ENCODE measurements at regions not wholly inside any gene's neighbourhood (a gene's known extent, or its start where the extent isn't known, plus 50 kb on each side); places are given as distances from the start of the nearest gene placed in this dataset.

- no peak overlapping the region for H3K27ac Mint-ChIP-seq
- H3K27me3 Mint-ChIP-seq: peaks cover 18% of the 10 kb centered on the region
- no peak for DNase-seq
- H3K9me3 ChIP-seq (ENCODE audit: control insufficient read depth, low read length, poor library complexity, severe bottlenecking): no peaks in the 10 kb centered on the region
- H3K4me1 Mint-ChIP-seq: no peaks in the 10 kb centered on the region
- no peak overlapping the region for H3K4me3 Mint-ChIP-seq
- no peak for ATAC-seq
- H3K36me3 Mint-ChIP-seq (ENCODE audit: low read depth): no peaks in the 10 kb centered on the region
These were observed 136.3 kb downstream of the MRPL14 start for GRCh38 chr6:43990627-43991619.

DNA sequence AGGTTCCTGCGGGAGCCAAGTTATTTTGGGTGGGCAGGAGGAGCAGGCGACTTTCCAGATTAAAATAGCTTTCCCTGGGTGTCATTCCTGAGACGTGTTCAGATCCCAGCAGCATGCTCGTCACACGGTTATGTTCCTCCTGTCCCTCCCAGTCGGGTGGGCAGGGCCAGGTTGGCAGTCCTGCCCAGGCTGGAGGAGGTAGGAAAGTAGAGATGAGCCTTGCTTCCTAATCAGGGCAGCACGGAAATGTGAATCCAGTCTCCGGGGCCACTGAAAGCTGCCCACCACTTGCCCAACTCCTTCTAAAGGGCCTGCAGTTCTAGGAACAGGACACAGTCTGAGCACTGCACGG, 137.0 kb downstream of the MRPL14 start:
- Mint-ChIP-seq H3K4me1 (no peaks in the 10 kb centered on the region), H3K27me3 (peaks cover 19% of the 10 kb centered on the region), H3K4me3 (no peak overlapping the region), H3K36me3 (ENCODE audit: low read depth) (no peaks in the 10 kb centered on the region), H3K27ac (no peak overlapping the region)
- no peak for DNase-seq
- ATAC-seq: no peak
- H3K9me3 ChIP-seq (ENCODE audit: control insufficient read depth, low read length, poor library complexity, severe bottlenecking): no peaks in the 10 kb centered on the region

- Mint-ChIP-seq H3K27ac (no peak overlapping the region), H3K4me3 (no peak overlapping the region), H3K4me1 (no peaks in the 10 kb centered on the region), H3K27me3 (peaks cover 25% of the 10 kb centered on the region), H3K36me3 (ENCODE audit: low read depth) (no peaks in the 10 kb centered on the region)
- DNase-seq: no peak
- no peak for ATAC-seq
- no peaks in the 10 kb centered on the region for H3K9me3 ChIP-seq (ENCODE audit: control insufficient read depth, low read length, poor library complexity, severe bottlenecking)
These were observed 137.6 kb downstream of the MRPL14 start for GRCh38 chr6:43989581-43990146.

DNA sequence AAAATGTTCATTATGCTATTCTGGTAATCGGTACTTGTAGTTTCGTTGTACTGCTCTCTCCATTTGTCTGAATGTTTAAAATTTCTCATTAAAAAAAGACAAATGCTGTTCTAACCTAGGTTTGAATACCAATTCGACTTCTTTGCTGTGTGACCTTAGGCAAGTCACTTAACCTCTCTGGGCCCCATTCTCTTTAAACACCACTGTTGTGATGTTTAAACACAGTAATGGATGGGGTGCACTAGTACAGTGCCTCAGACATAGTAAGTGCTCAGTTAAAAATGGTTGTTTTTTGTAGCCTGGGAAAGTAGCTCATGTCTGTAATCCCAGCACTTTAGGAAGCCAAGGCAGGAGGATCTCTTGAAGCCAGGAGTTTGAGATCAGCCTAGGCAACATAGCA, 138.5 kb downstream of the MRPL14 start:
- H3K9me3 ChIP-seq (ENCODE audit: control insufficient read depth, low read length, poor library complexity, severe bottlenecking): no peaks in the 10 kb centered on the region
- DNase-seq (no peak), ATAC-seq (no peak)
- H3K4me3 Mint-ChIP-seq: no peak overlapping the region
- H3K27ac Mint-ChIP-seq: no peak overlapping the region
- no peaks in the 10 kb centered on the region for H3K4me1 Mint-ChIP-seq
- H3K27me3 Mint-ChIP-seq: peaks cover 34% of the 10 kb centered on the region
- H3K36me3 Mint-ChIP-seq (ENCODE audit: low read depth): no peaks in the 10 kb centered on the region

- H3K9me3 ChIP-seq (ENCODE audit: control insufficient read depth, low read length, poor library complexity, severe bottlenecking): no peaks in the 10 kb centered on the region
- Mint-ChIP-seq H3K27ac (no peak overlapping the region), H3K36me3 (ENCODE audit: low read depth) (no peaks in the 10 kb centered on the region), H3K4me3 (no peak overlapping the region), H3K27me3 (peaks cover 35% of the 10 kb centered on the region), H3K4me1 (no peaks in the 10 kb centered on the region)
- no peak for DNase-seq
- no peak for ATAC-seq
These were observed 139.3 kb downstream of the MRPL14 start for GRCh38 chr6:43987838-43988439.

- Mint-ChIP-seq H3K4me3 (no peak overlapping the region), H3K4me1 (no peaks in the 10 kb centered on the region), H3K27me3 (peaks cover 28% of the 10 kb centered on the region), H3K36me3 (ENCODE audit: low read depth) (no peaks in the 10 kb centered on the region), H3K27ac (no peak overlapping the region)
- H3K9me3 ChIP-seq (ENCODE audit: control insufficient read depth, low read length, poor library complexity, severe bottlenecking): no peaks in the 10 kb centered on the region
- no peak for ATAC-seq
- DNase-seq: no peak
These were observed 141.0 kb downstream of the MRPL14 start for GRCh38 chr6:43986177-43986825.

- H3K4me3 Mint-ChIP-seq: no peak overlapping the region
- H3K27ac Mint-ChIP-seq: no peak overlapping the region
- no peaks in the 10 kb centered on the region for H3K36me3 Mint-ChIP-seq (ENCODE audit: low read depth)
- ATAC-seq (no peak), DNase-seq (no peak)
- H3K9me3 ChIP-seq (ENCODE audit: control insufficient read depth, low read length, poor library complexity, severe bottlenecking): no peaks in the 10 kb centered on the region
- no peaks in the 10 kb centered on the region for H3K4me1 Mint-ChIP-seq
- H3K27me3 Mint-ChIP-seq: peaks cover 38% of the 10 kb centered on the region
These were observed 141.9 kb downstream of the MRPL14 start for GRCh38 chr6:43985329-43985728.

- no peak overlapping the region for H3K27ac Mint-ChIP-seq
- ATAC-seq (no peak), DNase-seq (no peak)
- no peak overlapping the region for H3K4me3 Mint-ChIP-seq
- H3K4me1 Mint-ChIP-seq: no peaks in the 10 kb centered on the region
- peaks cover 39% of the 10 kb centered on the region for H3K27me3 Mint-ChIP-seq
- H3K36me3 Mint-ChIP-seq (ENCODE audit: low read depth): no peaks in the 10 kb centered on the region
- no peaks in the 10 kb centered on the region for H3K9me3 ChIP-seq (ENCODE audit: control insufficient read depth, low read length, poor library complexity, severe bottlenecking)
These were observed 142.6 kb downstream of the MRPL14 start for GRCh38 chr6:43984442-43985321.

DNA sequence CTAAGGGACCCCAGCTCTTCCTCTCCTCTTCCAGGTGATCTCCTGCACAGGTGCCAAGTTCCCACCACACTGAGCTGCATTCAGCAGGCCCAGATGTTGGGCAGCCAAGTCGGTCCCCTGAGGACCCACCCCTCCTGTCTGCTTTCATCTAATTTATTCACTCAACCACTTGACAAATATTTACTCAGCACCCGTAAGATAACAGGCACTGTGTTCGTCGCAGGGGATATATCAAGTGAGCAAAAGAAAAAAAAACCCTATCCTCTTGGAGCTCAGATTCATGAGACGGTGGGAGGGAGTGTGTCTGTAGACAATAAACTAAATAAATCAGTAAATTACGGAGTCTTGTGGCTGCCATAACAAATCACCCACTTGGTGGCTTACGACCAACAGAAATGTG, 143.6 kb downstream of the MRPL14 start:
- H3K27ac Mint-ChIP-seq: no peak overlapping the region
- no peaks in the 10 kb centered on the region for H3K36me3 Mint-ChIP-seq (ENCODE audit: low read depth)
- ATAC-seq (no peak), DNase-seq (no peak)
- no peak overlapping the region for H3K4me3 Mint-ChIP-seq
- no peaks in the 10 kb centered on the region for H3K9me3 ChIP-seq (ENCODE audit: control insufficient read depth, low read length, poor library complexity, severe bottlenecking)
- H3K27me3 Mint-ChIP-seq: peaks cover 43% of the 10 kb centered on the region
- H3K4me1 Mint-ChIP-seq: no peaks in the 10 kb centered on the region

- no peak for ATAC-seq
- no peak overlapping the region for H3K4me3 Mint-ChIP-seq
- no peaks in the 10 kb centered on the region for H3K36me3 Mint-ChIP-seq (ENCODE audit: low read depth)
- H3K27me3 Mint-ChIP-seq: peaks cover 47% of the 10 kb centered on the region
- no peaks in the 10 kb centered on the region for H3K9me3 ChIP-seq (ENCODE audit: control insufficient read depth, low read length, poor library complexity, severe bottlenecking)
- peaks cover 2% of the 10 kb centered on the region for H3K4me1 Mint-ChIP-seq
- no peak overlapping the region for H3K27ac Mint-ChIP-seq
- no peak for DNase-seq
These were observed 144.1 kb downstream of the MRPL14 start for GRCh38 chr6:43983191-43983590.

DNA sequence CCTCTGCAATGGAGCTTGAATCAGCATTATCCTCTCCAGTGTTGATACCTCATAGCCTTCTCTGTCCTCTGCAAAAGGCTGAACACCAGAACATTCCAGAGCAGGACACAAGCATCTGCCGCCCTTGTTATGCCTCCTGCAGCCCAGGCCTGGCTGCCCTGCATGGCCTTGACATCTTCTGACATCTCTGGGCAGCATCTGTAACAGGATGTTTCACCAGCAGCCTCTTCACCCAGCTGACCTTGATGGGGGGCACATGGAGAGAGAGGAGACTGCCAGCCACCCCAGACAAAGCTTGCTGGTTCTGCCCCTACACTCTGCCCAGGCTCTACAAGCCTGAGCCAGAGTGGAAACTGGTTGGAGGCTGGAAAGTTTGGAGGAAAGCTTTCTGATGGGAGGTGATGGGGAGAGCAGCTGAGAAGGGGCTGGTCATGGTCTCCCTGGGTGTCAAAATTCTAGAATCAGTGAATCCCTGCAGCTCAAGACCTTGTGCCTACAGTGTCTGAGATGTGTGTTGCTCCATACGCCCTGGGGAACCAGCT, 145.1 kb downstream of the MRPL14 start:
- H3K36me3 Mint-ChIP-seq (ENCODE audit: low read depth): no peaks in the 10 kb centered on the region
- ATAC-seq: no peak
- no peak overlapping the region for H3K27ac Mint-ChIP-seq
- H3K27me3 Mint-ChIP-seq: peaks cover 58% of the 10 kb centered on the region
- H3K4me1 Mint-ChIP-seq: peaks cover 4% of the 10 kb centered on the region
- no peak overlapping the region for H3K4me3 Mint-ChIP-seq
- H3K9me3 ChIP-seq (ENCODE audit: control insufficient read depth, low read length, poor library complexity, severe bottlenecking): no peaks in the 10 kb centered on the region
- no peak for DNase-seq

- Mint-ChIP-seq H3K36me3 (ENCODE audit: low read depth) (no peaks in the 10 kb centered on the region), H3K4me3 (no peak overlapping the region), H3K4me1 (peaks cover 4% of the 10 kb centered on the region), H3K27ac (no peak overlapping the region), H3K27me3 (peaks cover 64% of the 10 kb centered on the region)
- ATAC-seq: no peak
- DNase-seq: no peak
- H3K9me3 ChIP-seq (ENCODE audit: control insufficient read depth, low read length, poor library complexity, severe bottlenecking): no peaks in the 10 kb centered on the region
These were observed 145.8 kb downstream of the MRPL14 start for GRCh38 chr6:43981363-43981990.
